Transverse colon (tissue), 4 donors: ENCODE measurements at regions not wholly inside any gene's neighbourhood (a gene's known extent, or its start where the extent isn't known, plus 50 kb on each side); places are given as distances from the start of the nearest gene placed in this dataset.

ENCODE experiments used
- DNase-seq: peaks from one replicate; pipeline ENCODE4 v3.0.0-alpha.2; 2019
- H3K27ac ChIP-seq, 4 donors: fragments of 200-600 bp; sonication (generic); 2 replicates each; pipeline ENCODE4 v1.5.1; 2016 to 2018; ENCODE audit warnings: inconsistent platforms in 4 of 4
- H3K27me3 ChIP-seq: fragments of 200-600 bp; sonication (generic); 2 replicates; pipeline ENCODE4 v1.5.1; 2017; ENCODE audit warnings: inconsistent platforms
- H3K36me3 ChIP-seq, 4 donors: fragments of 200-600 bp; sonication (generic); 2 replicates each; pipeline ENCODE4 v1.5.1; 2017 to 2019; ENCODE audit warnings: inconsistent platforms in 4 of 4
- H3K4me1 ChIP-seq, 4 donors: fragments of 200-600 bp; sonication (generic); 2 replicates each; pipeline ENCODE4 v1.5.1; 2017 to 2020; ENCODE audit warnings: inconsistent platforms in 4 of 4
- H3K4me3 ChIP-seq, 4 donors: fragments of 200-600 bp; sonication (generic); 1 replicate in 1 of 4; 2 replicates in 3 of 4; pipeline versions ENCODE4 v1.5.1 to v1.6.1; 2017 to 2019; ENCODE audit warnings: inconsistent platforms in 4 of 4
- H3K9me3 ChIP-seq, 2 donors: fragments of 200-600 bp; sonication (generic); 2 replicates each; pipeline ENCODE4 v1.5.1; 2017 to 2019; ENCODE audit warnings: inconsistent platforms in 2 of 2
- EP300 ChIP-seq: sonication (generic); formaldehyde crosslinking; IDR thresholded peaks from one replicate; pipeline ENCODE4 v1.6.1; 2017; ENCODE audit warnings: antibody characterized with exemption, low read depth
- POLR2A ChIP-seq: fragments of 450-650 bp; IDR thresholded peaks from one replicate; pipeline ENCODE4 v1.6.1; 2016; ENCODE audit warnings: antibody characterized with exemption, mild to moderate bottlenecking, moderate library complexity
- POLR2AphosphoS5 ChIP-seq, 3 donors: sonication (generic); formaldehyde crosslinking; IDR thresholded peaks; one replicate each; pipeline ENCODE4 v1.6.1; 2016; ENCODE audit warnings: antibody characterized with exemption in 3 of 3
- WGBS, 2 donors: methylation state at CpG; one replicate each; pipeline ENCODE4 v1.1.5; 2018; ENCODE audit warnings: low coverage in 1 of 2; 5-methylcytosine and 5-hydroxymethylcytosine counted together
- in situ Hi-C, 4 donors: fragments of 200-750 bp; cut with MboI; loops; one replicate each; pipeline versions ENCODE4 v1.15.0 to v1.15.1; 2017; ENCODE audit warnings: low sequenced_read_pairs in 3 of 4, low pct_ligation_motif_present in 1 of 4, low pct_unique_long_range_greater_than_20kb in 1 of 4
- intact Hi-C: fragments of 100-400 bp; cut with DNase I; formaldehyde crosslinking; loops from one replicate; pipeline ENCODE4 v1.15.1; 2023; ENCODE audit warnings: low total_unique reads
- TF ChIP-seq, protein P1 (sequence below), 5 experiments: fragments of 200-600 bp in 3 of 5; fragments of 450-650 bp in 2 of 5; sonication (generic) in 3 of 5; IDR thresholded peaks; 1 replicate in 2 of 5; 2 replicates in 3 of 5; pipeline ENCODE4 v1.5.1; 2016 to 2017; ENCODE audit warnings: antibody characterized with exemption in 5 of 5, inconsistent platforms in 3 of 5, mild to moderate bottlenecking in 2 of 5, moderate library complexity in 1 of 5

DNA sequence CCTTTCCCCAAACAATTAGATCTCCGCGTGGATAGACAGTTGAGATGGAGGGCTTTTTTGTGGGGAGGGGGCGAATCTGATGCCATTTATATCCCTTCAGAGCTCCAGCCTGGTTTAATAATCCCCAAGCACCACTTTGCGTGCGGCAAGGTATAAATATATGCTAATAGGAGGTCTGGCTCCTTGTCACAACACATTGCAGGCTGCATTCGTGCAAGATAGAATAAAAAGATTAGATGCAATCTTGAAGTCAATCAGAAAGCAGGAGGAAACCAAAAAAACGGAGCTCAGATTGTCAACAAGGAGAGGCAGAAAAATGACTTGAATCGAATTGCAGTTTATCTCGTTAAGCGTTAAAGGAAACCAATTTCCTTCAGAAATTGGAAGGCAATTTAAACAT is 248.7 kb downstream of the SPTSSA start:
- Histone ChIP-seq H3K27ac (no peak overlapping the region), H3K4me1 (peaks cover 0 to 3% (median 0%) of the 10 kb centered on the region in 4 donors), H3K36me3 (no peaks in the 10 kb centered on the region), H3K27me3 (no peaks in the 10 kb centered on the region), H3K4me3 (no peak overlapping the region), H3K9me3 (no peaks in the 10 kb centered on the region)
- DNase-seq, result no peak
- in situ Hi-C loops, result no loop called here
- TF ChIP-seq POLR2A (no peak), EP300 (no peak), POLR2AphosphoS5 (IDR thresholded peaks at IDR 0.05) (no peak)
- TF ChIP-seq, protein P1, sequence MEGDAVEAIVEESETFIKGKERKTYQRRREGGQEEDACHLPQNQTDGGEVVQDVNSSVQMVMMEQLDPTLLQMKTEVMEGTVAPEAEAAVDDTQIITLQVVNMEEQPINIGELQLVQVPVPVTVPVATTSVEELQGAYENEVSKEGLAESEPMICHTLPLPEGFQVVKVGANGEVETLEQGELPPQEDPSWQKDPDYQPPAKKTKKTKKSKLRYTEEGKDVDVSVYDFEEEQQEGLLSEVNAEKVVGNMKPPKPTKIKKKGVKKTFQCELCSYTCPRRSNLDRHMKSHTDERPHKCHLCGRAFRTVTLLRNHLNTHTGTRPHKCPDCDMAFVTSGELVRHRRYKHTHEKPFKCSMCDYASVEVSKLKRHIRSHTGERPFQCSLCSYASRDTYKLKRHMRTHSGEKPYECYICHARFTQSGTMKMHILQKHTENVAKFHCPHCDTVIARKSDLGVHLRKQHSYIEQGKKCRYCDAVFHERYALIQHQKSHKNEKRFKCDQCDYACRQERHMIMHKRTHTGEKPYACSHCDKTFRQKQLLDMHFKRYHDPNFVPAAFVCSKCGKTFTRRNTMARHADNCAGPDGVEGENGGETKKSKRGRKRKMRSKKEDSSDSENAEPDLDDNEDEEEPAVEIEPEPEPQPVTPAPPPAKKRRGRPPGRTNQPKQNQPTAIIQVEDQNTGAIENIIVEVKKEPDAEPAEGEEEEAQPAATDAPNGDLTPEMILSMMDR (IDR thresholded peaks at IDR 0.05), result no peak
- WGBS, 2 donors, result 84 to 94% methylated on average over 10 of the region's 10 CpGs
- intact Hi-C loops, result loop anchor here (10.0 kb wide), 1 partner anchor 149 kb away; no protein-coding TSS in a partner anchor

DNA sequence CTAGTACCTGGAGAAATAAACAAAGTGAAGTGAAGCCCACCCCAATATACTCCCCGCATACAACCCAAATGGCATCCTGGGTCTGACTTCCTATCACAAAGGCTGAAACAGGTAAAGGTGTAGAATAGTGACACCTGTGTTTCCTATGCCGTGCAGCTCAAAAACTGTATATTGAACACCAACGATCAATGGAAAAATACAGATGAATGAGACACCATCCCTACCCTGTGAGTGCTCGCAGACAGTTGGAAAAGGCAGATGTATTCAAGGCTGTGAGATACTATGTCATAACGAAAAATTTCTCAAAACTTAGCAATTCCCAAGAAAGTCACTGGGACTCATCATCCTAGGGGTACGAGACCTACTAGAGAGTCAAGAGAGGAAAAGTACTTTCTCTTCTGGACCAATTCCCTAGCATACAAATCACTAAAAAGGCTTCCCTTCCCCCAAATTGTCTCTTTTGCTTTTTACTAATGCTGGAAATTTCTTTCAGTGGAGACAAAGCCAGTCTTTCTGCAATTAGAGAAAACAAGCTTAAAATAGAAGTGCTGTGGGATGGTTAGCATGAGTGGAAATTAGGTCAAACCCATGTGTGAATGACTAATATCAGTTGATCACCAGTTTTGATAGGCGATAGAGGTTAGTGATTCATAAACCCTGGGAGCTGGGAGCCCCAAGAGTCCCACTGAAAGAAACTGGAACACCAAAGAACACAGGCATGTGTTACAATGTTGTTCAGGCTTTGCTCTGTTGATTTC is 249.7 kb downstream of the SPTSSA start:
- intact Hi-C loops (loop anchor here (10.0 kb wide), 1 partner anchor 148 kb away; no protein-coding TSS in a partner anchor), in situ Hi-C loops (no loop called here)
- Histone ChIP-seq H3K4me3 (no peak overlapping the region), H3K9me3 (no peaks in the 10 kb centered on the region), H3K27me3 (no peaks in the 10 kb centered on the region), H3K27ac (no peak overlapping the region), H3K4me1 (no peaks in the 10 kb centered on the region), H3K36me3 (no peaks in the 10 kb centered on the region)
- TF ChIP-seq EP300, result no peak
- no peak for TF ChIP-seq POLR2AphosphoS5 (IDR thresholded peaks at IDR 0.05)
- TF ChIP-seq, protein P1 (IDR thresholded peaks at IDR 0.05), result no peak
- no peak for TF ChIP-seq POLR2A
- 83 to 85% methylated on average over 5 to 7 of the region's 7 CpGs for WGBS, 2 donors
- no peak for DNase-seq

DNA sequence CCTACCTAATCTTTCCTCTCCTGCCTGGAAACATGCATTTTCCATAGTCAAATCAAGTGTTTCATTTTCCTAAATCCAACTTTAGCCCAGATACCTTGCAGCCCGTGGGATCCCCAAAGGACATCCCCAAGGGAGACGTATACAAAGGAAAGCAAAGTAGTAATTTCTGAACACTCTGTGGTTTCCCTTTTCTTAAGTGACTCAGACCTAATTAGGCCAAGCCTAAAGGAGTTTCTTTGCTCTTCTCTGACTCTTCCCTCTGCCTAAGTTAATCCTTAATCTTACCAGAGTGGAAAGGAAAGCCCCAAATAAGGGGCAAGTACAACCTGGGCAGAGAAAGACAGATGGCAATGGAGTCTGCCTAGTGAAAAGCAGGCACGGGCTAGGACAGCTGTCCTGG is 250.3 kb downstream of the SPTSSA start:
- Histone ChIP-seq H3K4me3 (no peak overlapping the region), H3K4me1 (no peaks in the 10 kb centered on the region), H3K27me3 (no peaks in the 10 kb centered on the region), H3K36me3 (no peaks in the 10 kb centered on the region), H3K9me3 (no peaks in the 10 kb centered on the region), H3K27ac (no peak overlapping the region)
- no peak for TF ChIP-seq POLR2A
- TF ChIP-seq POLR2AphosphoS5 (IDR thresholded peaks at IDR 0.05), result no peak
- no peak for TF ChIP-seq EP300
- TF ChIP-seq, protein P1 (IDR thresholded peaks at IDR 0.05), result no peak
- 71 to 100% methylated on average over 2 to 3 of the region's 3 CpGs for WGBS, 2 donors
- in situ Hi-C loops, result no loop called here
- intact Hi-C loops, result loop anchor here (10.0 kb wide), 1 partner anchor 147 kb away; no protein-coding TSS in a partner anchor
- no peak for DNase-seq

DNA sequence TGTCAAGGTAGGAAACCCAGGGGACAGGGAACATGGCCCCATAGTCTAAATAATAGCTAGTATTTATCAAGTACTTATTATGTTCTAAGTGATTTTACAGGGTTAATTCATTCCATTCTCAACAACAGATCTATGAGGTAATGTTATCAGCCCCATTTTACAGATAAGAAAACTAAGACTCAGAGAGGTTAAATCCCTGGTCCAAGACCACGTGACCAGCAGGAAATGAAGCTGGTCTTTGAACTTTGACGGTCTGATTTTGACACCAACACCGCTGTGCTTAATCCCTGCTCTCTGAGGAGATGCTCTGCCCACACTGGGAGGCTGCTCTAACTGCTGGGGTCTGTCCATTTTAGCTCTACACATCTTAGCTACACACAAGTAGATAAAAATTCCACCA is 253.5 kb downstream of the SPTSSA start:
- 60 to 83% methylated on average over 3 of the region's 3 CpGs for WGBS, 2 donors
- H3K4me3 ChIP-seq, result no peak overlapping the region
- TF ChIP-seq EP300, result no peak
- no peak for TF ChIP-seq POLR2AphosphoS5 (IDR thresholded peaks at IDR 0.05)
- TF ChIP-seq POLR2A, result no peak
- TF ChIP-seq, protein P1 (IDR thresholded peaks at IDR 0.05), result no peak
- no peaks in the 10 kb centered on the region for H3K27me3 ChIP-seq
- H3K36me3 ChIP-seq, result no peaks in the 10 kb centered on the region
- intact Hi-C loops, result no loop called here
- H3K4me1 ChIP-seq, result no peaks in the 10 kb centered on the region
- no peak for DNase-seq
- no peak overlapping the region for H3K27ac ChIP-seq
- in situ Hi-C loops, result no loop called here
- H3K9me3 ChIP-seq, result no peaks in the 10 kb centered on the region
